HG03066 (cell line): ENCODE measurements at regions not wholly inside any gene's neighbourhood (a gene's known extent, or its start where the extent isn't known, plus 50 kb on each side); places are given as distances from the start of the nearest gene placed in this dataset.

Source experiments
- ATAC-seq: cut with Tn5 transposase; IDR thresholded peaks from one replicate; pipeline ENCODE4 v1.9.1; 2021; ENCODE audit warnings: low read depth; ENCODE audit not compliant: unreplicated experiment

GRCh38 chr13:33766329-33767123 is 51.4 kb upstream of the RFC3 start:
- no peak for ATAC-seq

- no peak for ATAC-seq
Observed at GRCh38 chr13:33767140-33767539, 50.8 kb upstream of the RFC3 start.
